HEK293T (cell line): ENCODE measurements at regions not wholly inside any gene's neighbourhood (a gene's known extent, or its start where the extent isn't known, plus 50 kb on each side); places are given as distances from the start of the nearest gene placed in this dataset.

ENCODE experiments used
- BHLHE40 ChIP-seq: fragments of 450-650 bp; IDR thresholded peaks from 2 replicates; pipeline ENCODE4 v1.6.1; 2016; ENCODE audit warnings: mild to moderate bottlenecking, moderate library complexity, borderline replicate concordance
- ELF4 ChIP-seq: fragments of 450-650 bp; IDR thresholded peaks from 2 replicates; pipeline ENCODE4 v1.6.1; 2017; ENCODE audit warnings: antibody characterized with exemption
- FOXA1 ChIP-seq: fragments of 450-650 bp; IDR thresholded peaks from 2 replicates; pipeline ENCODE4 v1.6.1; 2016; ENCODE audit warnings: mild to moderate bottlenecking
- FOXK2 ChIP-seq: fragments of 450-650 bp; IDR thresholded peaks from 2 replicates; pipeline ENCODE4 v1.6.1; 2016; ENCODE audit warnings: mild to moderate bottlenecking
- FOXM1 ChIP-seq: fragments of 450-650 bp; IDR thresholded peaks from 2 replicates; pipeline ENCODE4 v1.6.1; 2017; ENCODE audit warnings: mild to moderate bottlenecking, borderline replicate concordance
- HDGF ChIP-seq: fragments of 450-650 bp; IDR thresholded peaks from 2 replicates; pipeline ENCODE4 v1.6.1; 2017; ENCODE audit warnings: antibody characterized with exemption, borderline replicate concordance
- NFRKB ChIP-seq: fragments of 450-650 bp; IDR thresholded peaks from 2 replicates; pipeline ENCODE4 v1.6.1; 2016; ENCODE audit warnings: mild to moderate bottlenecking, moderate library complexity
- SP1 ChIP-seq: fragments of 450-650 bp; IDR thresholded peaks from 2 replicates; pipeline ENCODE4 v1.6.1; 2017
- ZNF384 ChIP-seq: fragments of 450-650 bp; IDR thresholded peaks from 2 replicates; pipeline ENCODE4 v1.6.1; 2016

- TF ChIP-seq BHLHE40 (no peak), FOXM1 (no peak), FOXA1 (no peak), SP1 (no peak), ELF4 (no peak), ZNF384 (no peak), HDGF (no peak), NFRKB (no peak), FOXK2 (no peak)
Observed at GRCh38 chr3:72595376-72595775, 252.9 kb downstream of the SHQ1 start.
